ENCODE measurements at regions not wholly inside any gene's neighbourhood (a gene's known extent, or its start where the extent isn't known, plus 50 kb on each side); places are given as distances from the start of the nearest gene placed in this dataset.

DNA sequence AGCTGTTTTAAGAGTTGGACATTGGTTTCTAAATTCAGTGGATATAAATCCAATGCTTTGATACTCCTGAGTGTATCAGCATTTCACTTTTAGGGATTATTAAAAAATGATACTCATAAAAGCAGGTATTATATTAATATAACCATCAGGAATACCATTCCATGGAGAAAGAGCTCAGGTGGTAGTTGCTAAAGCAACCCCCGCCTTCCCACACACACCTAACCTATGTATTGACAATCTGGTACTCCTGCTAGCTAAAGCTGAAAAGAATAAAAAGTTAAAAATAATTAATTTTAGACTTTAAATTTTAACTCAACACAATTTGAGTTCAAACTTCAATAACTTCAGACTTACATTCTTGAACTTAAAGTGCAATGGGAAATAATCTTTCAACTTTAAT, 717.1 kb upstream of the HS3ST1 start:
- TF ChIP-seq TAF1 (IDR thresholded peaks at IDR 0.05; ENCODE audit: borderline replicate concordance, insufficient read depth, low read length) (no peak), SIN3A (IDR thresholded peaks at IDR 0.05; ENCODE audit: borderline replicate concordance, insufficient read depth, low read length) (no peak), POLR2AphosphoS5 (IDR thresholded peaks at IDR 0.05; ENCODE audit: low read depth, low read length) (no peak), FOXP2 (optimal IDR thresholded peaks at IDR 0.05; ENCODE audit: borderline replicate concordance, extremely low read depth, extremely low read length, insufficient read depth) (no peak)
- TF ChIP-seq, protein P1, sequence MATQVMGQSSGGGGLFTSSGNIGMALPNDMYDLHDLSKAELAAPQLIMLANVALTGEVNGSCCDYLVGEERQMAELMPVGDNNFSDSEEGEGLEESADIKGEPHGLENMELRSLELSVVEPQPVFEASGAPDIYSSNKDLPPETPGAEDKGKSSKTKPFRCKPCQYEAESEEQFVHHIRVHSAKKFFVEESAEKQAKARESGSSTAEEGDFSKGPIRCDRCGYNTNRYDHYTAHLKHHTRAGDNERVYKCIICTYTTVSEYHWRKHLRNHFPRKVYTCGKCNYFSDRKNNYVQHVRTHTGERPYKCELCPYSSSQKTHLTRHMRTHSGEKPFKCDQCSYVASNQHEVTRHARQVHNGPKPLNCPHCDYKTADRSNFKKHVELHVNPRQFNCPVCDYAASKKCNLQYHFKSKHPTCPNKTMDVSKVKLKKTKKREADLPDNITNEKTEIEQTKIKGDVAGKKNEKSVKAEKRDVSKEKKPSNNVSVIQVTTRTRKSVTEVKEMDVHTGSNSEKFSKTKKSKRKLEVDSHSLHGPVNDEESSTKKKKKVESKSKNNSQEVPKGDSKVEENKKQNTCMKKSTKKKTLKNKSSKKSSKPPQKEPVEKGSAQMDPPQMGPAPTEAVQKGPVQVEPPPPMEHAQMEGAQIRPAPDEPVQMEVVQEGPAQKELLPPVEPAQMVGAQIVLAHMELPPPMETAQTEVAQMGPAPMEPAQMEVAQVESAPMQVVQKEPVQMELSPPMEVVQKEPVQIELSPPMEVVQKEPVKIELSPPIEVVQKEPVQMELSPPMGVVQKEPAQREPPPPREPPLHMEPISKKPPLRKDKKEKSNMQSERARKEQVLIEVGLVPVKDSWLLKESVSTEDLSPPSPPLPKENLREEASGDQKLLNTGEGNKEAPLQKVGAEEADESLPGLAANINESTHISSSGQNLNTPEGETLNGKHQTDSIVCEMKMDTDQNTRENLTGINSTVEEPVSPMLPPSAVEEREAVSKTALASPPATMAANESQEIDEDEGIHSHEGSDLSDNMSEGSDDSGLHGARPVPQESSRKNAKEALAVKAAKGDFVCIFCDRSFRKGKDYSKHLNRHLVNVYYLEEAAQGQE (IDR thresholded peaks at IDR 0.05; ENCODE audit: insufficient read depth in 1 of 2, low read depth in 2 of 2, low read length in 2 of 2) = no peak

DNA sequence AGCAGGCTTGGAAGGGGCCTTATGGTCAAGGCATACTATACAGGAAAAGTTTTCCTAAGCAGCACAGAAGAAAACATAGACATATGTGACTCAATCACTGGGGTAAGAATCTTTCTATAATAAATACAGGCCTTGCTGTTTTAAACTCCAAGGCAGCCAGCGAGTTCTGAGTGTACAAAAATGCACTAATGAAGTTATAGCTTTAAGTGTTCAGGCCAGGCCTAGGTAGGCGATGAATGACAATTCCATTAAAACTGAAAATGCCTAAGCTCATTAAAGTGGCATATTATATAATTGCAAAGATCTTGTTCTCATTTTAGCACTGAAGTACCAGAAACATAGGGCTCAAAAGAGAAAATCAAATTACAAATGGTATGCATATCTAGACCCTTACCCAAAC, 716.4 kb upstream of the HS3ST1 start:
- TF ChIP-seq SIN3A (IDR thresholded peaks at IDR 0.05; ENCODE audit: borderline replicate concordance, insufficient read depth, low read length) (no peak), FOXP2 (optimal IDR thresholded peaks at IDR 0.05; ENCODE audit: borderline replicate concordance, extremely low read depth, extremely low read length, insufficient read depth) (no peak), TAF1 (IDR thresholded peaks at IDR 0.05; ENCODE audit: borderline replicate concordance, insufficient read depth, low read length) (no peak), POLR2AphosphoS5 (IDR thresholded peaks at IDR 0.05; ENCODE audit: low read depth, low read length) (no peak)
- TF ChIP-seq, protein P1 (IDR thresholded peaks at IDR 0.05; ENCODE audit: insufficient read depth in 1 of 2, low read depth in 2 of 2, low read length in 2 of 2) = no peak

DNA sequence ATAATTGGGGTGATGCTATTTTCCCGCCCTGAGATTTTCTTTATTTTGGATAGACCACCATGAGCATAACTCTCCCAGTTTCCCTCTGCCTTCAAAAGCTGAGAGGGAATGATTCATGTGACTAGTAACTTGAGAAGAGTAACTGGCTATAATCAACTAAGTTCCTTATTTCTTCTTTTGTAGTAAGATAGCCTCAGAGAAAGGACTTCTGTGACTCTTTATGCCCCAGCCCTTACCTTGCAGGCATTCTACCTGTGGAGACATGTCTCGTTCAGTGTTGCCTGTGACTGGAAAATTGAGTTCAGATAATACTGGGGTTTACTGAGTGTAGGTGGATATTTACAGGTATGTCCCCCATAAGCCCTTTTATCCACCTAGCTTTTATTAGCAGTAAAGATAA, 715.4 kb upstream of the HS3ST1 start:
- no peak for TF ChIP-seq POLR2AphosphoS5 (IDR thresholded peaks at IDR 0.05; ENCODE audit: low read depth, low read length)
- TF ChIP-seq FOXP2 (optimal IDR thresholded peaks at IDR 0.05; ENCODE audit: borderline replicate concordance, extremely low read depth, extremely low read length, insufficient read depth) = no peak
- no peak for TF ChIP-seq TAF1 (IDR thresholded peaks at IDR 0.05; ENCODE audit: borderline replicate concordance, insufficient read depth, low read length)
- TF ChIP-seq SIN3A (IDR thresholded peaks at IDR 0.05; ENCODE audit: borderline replicate concordance, insufficient read depth, low read length) = no peak
- TF ChIP-seq, protein P1 (IDR thresholded peaks at IDR 0.05; ENCODE audit: insufficient read depth in 1 of 2, low read depth in 2 of 2, low read length in 2 of 2) = no peak

DNA sequence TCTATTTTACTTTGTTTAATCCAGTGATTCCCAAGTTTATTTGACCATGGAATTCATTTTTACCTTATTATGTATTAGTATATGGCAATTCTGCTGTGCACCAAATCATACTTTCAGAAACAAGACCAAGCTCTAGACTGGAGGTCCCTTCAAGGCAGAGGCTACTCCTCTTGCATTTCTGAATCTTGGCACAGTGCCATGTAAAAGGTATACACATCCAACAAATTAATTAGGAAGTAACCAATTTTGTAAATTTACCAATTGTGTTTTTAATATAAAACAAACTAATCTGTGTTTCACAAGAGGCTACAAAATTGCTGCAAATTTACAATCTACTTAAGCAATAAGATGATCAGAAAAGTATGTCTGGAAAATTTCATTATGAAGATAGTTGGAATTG, 712.2 kb upstream of the HS3ST1 start:
- no peak for TF ChIP-seq FOXP2 (optimal IDR thresholded peaks at IDR 0.05; ENCODE audit: borderline replicate concordance, extremely low read depth, extremely low read length, insufficient read depth)
- TF ChIP-seq TAF1 (IDR thresholded peaks at IDR 0.05; ENCODE audit: borderline replicate concordance, insufficient read depth, low read length) = no peak
- TF ChIP-seq, protein P1 (IDR thresholded peaks at IDR 0.05; ENCODE audit: insufficient read depth in 1 of 2, low read depth in 2 of 2, low read length in 2 of 2) = no peak
- TF ChIP-seq POLR2AphosphoS5 (IDR thresholded peaks at IDR 0.05; ENCODE audit: low read depth, low read length) = no peak
- no peak for TF ChIP-seq SIN3A (IDR thresholded peaks at IDR 0.05; ENCODE audit: borderline replicate concordance, insufficient read depth, low read length)

DNA sequence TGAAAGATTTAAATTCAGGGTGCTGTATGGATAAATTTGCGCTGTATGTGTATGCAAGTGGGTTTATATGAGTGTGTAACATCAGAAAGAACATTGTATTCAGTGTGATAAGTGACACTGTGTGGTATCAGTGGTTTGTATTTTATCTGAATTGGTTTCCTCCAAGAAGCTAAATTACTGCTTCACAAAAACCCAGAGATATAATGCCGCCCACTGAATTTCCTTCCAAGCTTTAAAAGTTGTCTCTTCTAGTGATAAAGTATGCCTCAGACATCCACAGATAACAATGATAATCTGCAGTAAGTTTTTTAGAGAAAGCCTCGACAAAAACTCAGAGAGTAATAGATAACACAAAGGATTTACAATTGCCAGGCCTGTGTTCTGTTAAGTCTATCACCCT, 710.6 kb upstream of the HS3ST1 start:
- TF ChIP-seq SIN3A (IDR thresholded peaks at IDR 0.05; ENCODE audit: borderline replicate concordance, insufficient read depth, low read length) (no peak), POLR2AphosphoS5 (IDR thresholded peaks at IDR 0.05; ENCODE audit: low read depth, low read length) (no peak), TAF1 (IDR thresholded peaks at IDR 0.05; ENCODE audit: borderline replicate concordance, insufficient read depth, low read length) (no peak), FOXP2 (optimal IDR thresholded peaks at IDR 0.05; ENCODE audit: borderline replicate concordance, extremely low read depth, extremely low read length, insufficient read depth) (no peak)
- TF ChIP-seq, protein P1 (IDR thresholded peaks at IDR 0.05; ENCODE audit: insufficient read depth in 1 of 2, low read depth in 2 of 2, low read length in 2 of 2) = no peak
